ENCODE measurements at regions not wholly inside any gene's neighbourhood (a gene's known extent, or its start where the extent isn't known, plus 50 kb on each side); places are given as distances from the start of the nearest gene placed in this dataset.

GRCh38 chr3:1848935-1849334 is 249.7 kb upstream of the CNTN4 start:
- TF ChIP-seq CTCF (IDR thresholded peaks at IDR 0.05; ENCODE audit: insufficient read depth, low read depth, low read length) = no peak
- DNase-seq (ENCODE audit: low read depth) = no peak
- H3K4me3 ChIP-seq (ENCODE audit: low read depth, low read length) = no peak overlapping the region

GRCh38 chr3:1852950-1853349 is 245.7 kb upstream of the CNTN4 start:
- no peak for TF ChIP-seq CTCF (IDR thresholded peaks at IDR 0.05; ENCODE audit: insufficient read depth, low read depth, low read length)

GRCh38 chr3:1855841-1856240 is 242.8 kb upstream of the CNTN4 start:
- TF ChIP-seq CTCF (IDR thresholded peaks at IDR 0.05; ENCODE audit: insufficient read depth, low read depth, low read length) = no peak
- DNase-seq (ENCODE audit: low read depth) = no peak
- no peak overlapping the region for H3K4me3 ChIP-seq (ENCODE audit: low read depth, low read length)

More at GRCh38 chr3:1852950-1853349, 245.7 kb upstream of the CNTN4 start:
- no peak for DNase-seq (ENCODE audit: low read depth)
- no peak overlapping the region for H3K4me3 ChIP-seq (ENCODE audit: low read depth, low read length)

- no peak for TF ChIP-seq CTCF (IDR thresholded peaks at IDR 0.05; ENCODE audit: insufficient read depth, low read depth, low read length)
- no peak for DNase-seq (ENCODE audit: low read depth)
- no peak overlapping the region for H3K4me3 ChIP-seq (ENCODE audit: low read depth, low read length)
These were observed 227.9 kb upstream of the CNTN4 start for GRCh38 chr3:1870738-1871137.

- no peak for DNase-seq (ENCODE audit: low read depth)
- no peak overlapping the region for H3K4me3 ChIP-seq (ENCODE audit: low read depth, low read length)
- TF ChIP-seq CTCF (IDR thresholded peaks at IDR 0.05; ENCODE audit: insufficient read depth, low read depth, low read length) = no peak
These were observed 215.1 kb upstream of the CNTN4 start for GRCh38 chr3:1883534-1883933.

GRCh38 chr3:1892459-1892858 is 206.2 kb upstream of the CNTN4 start:
- no peak for DNase-seq (ENCODE audit: low read depth)
- no peak overlapping the region for H3K4me3 ChIP-seq (ENCODE audit: low read depth, low read length)
- no peak for TF ChIP-seq CTCF (IDR thresholded peaks at IDR 0.05; ENCODE audit: insufficient read depth, low read depth, low read length)

GRCh38 chr3:1902416-1902815 is 196.2 kb upstream of the CNTN4 start:
- H3K4me3 ChIP-seq (ENCODE audit: low read depth, low read length) = no peak overlapping the region
- DNase-seq (ENCODE audit: low read depth) = no peak
- no peak for TF ChIP-seq CTCF (IDR thresholded peaks at IDR 0.05; ENCODE audit: insufficient read depth, low read depth, low read length)
